GM15510 (cell line): ENCODE measurements at regions not wholly inside any gene's neighbourhood (a gene's known extent, or its start where the extent isn't known, plus 50 kb on each side); places are given as distances from the start of the nearest gene placed in this dataset.

Experiments
- POLR2A ChIP-seq: IDR thresholded peaks from 3 replicates; pipeline ENCODE4 v1.6.1; 2011; ENCODE audit warnings: borderline replicate concordance; ENCODE audit not compliant: insufficient read length; ENCODE audit errors: extremely low read depth

GRCh38 chr11:19365743-19366410 is 125.1 kb upstream of the E2F8 start:
- TF ChIP-seq POLR2A, result no peak

- TF ChIP-seq POLR2A, result no peak
Observed at GRCh38 chr11:19359221-19360000, 118.7 kb upstream of the E2F8 start.

- no peak for TF ChIP-seq POLR2A
Observed at GRCh38 chr11:19357943-19358342, 117.2 kb upstream of the E2F8 start.

- no peak for TF ChIP-seq POLR2A
Observed at GRCh38 chr11:19355601-19356000, 114.9 kb upstream of the E2F8 start.

- TF ChIP-seq POLR2A, result no peak
Observed at GRCh38 chr11:19353287-19353850, 112.6 kb upstream of the E2F8 start.

- no peak for TF ChIP-seq POLR2A
Observed at GRCh38 chr11:19352771-19353160, 112.0 kb upstream of the E2F8 start.

GRCh38 chr11:19352072-19352770 is 111.5 kb upstream of the E2F8 start:
- no peak for TF ChIP-seq POLR2A

- TF ChIP-seq POLR2A, result no peak
Observed at GRCh38 chr11:19351426-19351825, 110.7 kb upstream of the E2F8 start.

GRCh38 chr11:19350160-19350559 is 109.4 kb upstream of the E2F8 start:
- no peak for TF ChIP-seq POLR2A

GRCh38 chr11:19349340-19350025 is 108.7 kb upstream of the E2F8 start:
- no peak for TF ChIP-seq POLR2A

- no peak for TF ChIP-seq POLR2A
Observed at GRCh38 chr11:19347911-19348310, 107.2 kb upstream of the E2F8 start.

GRCh38 chr11:19345848-19346681 is 105.3 kb upstream of the E2F8 start:
- TF ChIP-seq POLR2A, result no peak

GRCh38 chr11:19345519-19345847 is 104.7 kb upstream of the E2F8 start:
- no peak for TF ChIP-seq POLR2A
